ENCODE measurements at regions not wholly inside any gene's neighbourhood (a gene's known extent, or its start where the extent isn't known, plus 50 kb on each side); places are given as distances from the start of the nearest gene placed in this dataset.

GRCh38 chr3:180362081-180362480 lies 239.9 kb upstream of the TTC14 start:
- H3K9ac ChIP-seq (ENCODE audit: low read length): no peak overlapping the region
- H3K79me2 ChIP-seq (ENCODE audit: control insufficient read depth, insufficient read depth, low read length): no peaks in the 10 kb centered on the region
- DNase-seq (no peak), ATAC-seq (ENCODE audit: low read depth) (no peak)
- H3K27me3 ChIP-seq (replicated peaks in 1 of 4; ENCODE audit: control extremely low read depth in 1 of 4, control insufficient read depth in 3 of 4, insufficient read depth in 4 of 4, low read length in 3 of 4): no peaks in the 10 kb centered on the region
- ChIA-PET POLR2A (no interaction called here), CTCF (no interaction called here)
- intact Hi-C loops (cut with micrococcal nuclease): no loop called here
- H3K4me2 ChIP-seq (replicated peaks; ENCODE audit: low read depth, low read length, poor library complexity, severe bottlenecking): no peak overlapping the region
- no peak overlapping the region for H3K27ac Mint-ChIP-seq
- H3K4me1 ChIP-seq (ENCODE audit: control insufficient read depth in 2 of 2, insufficient read depth in 2 of 2, low read length in 2 of 2): no peaks in the 10 kb centered on the region
- no peaks in the 10 kb centered on the region for H3K4me1 Mint-ChIP-seq
- H2AFZ ChIP-seq (ENCODE audit: insufficient read depth, low read depth, low read length, poor library complexity, severe bottlenecking): no peak overlapping the region
- H3K36me3 ChIP-seq (replicated peaks in 1 of 2; ENCODE audit: control extremely low read depth in 1 of 2, control insufficient read depth in 1 of 2, extremely low read depth in 1 of 2, insufficient read depth in 2 of 2, low read length in 1 of 2): no peaks in the 10 kb centered on the region
- H3K9me3 Mint-ChIP-seq (ENCODE audit: insufficient read depth): peaks cover 2% of the 10 kb centered on the region
- H3K4me3 ChIP-seq (ENCODE audit: control extremely low read depth in 1 of 5, extremely low read depth in 1 of 5, insufficient read depth in 1 of 5, low read depth in 2 of 5, low read length in 4 of 5): no peak overlapping the region
- H4K20me1 ChIP-seq (ENCODE audit: control insufficient read depth, insufficient read depth, low read length, poor library complexity, severe bottlenecking): no peaks in the 10 kb centered on the region
- H3K9me3 ChIP-seq (ENCODE audit: control extremely low read depth in 1 of 3, control insufficient read depth in 2 of 3, insufficient read depth in 1 of 3, low read length in 2 of 3): peaks cover 0 to 2% (median 0%) of the 10 kb centered on the region in 3 donors
- H3K27me3 Mint-ChIP-seq: no peaks in the 10 kb centered on the region
- no peak for TF ChIP-seq CTCF (IDR thresholded peaks at IDR 0.05)
- TF ChIP-seq EZH2 (IDR thresholded peaks at IDR 0.05; ENCODE audit: borderline replicate concordance, insufficient read depth, low read depth, low read length, poor library complexity, severe bottlenecking): no peak
- no peak overlapping the region for H3K4me3 Mint-ChIP-seq
- H3K27ac ChIP-seq (ENCODE audit: low read length in 2 of 2): no peak overlapping the region

GRCh38 chr3:180375831-180376230 lies 226.1 kb upstream of the TTC14 start:
- Histone ChIP-seq H3K9me3 (ENCODE audit: control extremely low read depth in 1 of 3, control insufficient read depth in 2 of 3, insufficient read depth in 1 of 3, low read length in 2 of 3) (no peaks in the 10 kb centered on the region), H2AFZ (ENCODE audit: insufficient read depth, low read depth, low read length, poor library complexity, severe bottlenecking) (no peak overlapping the region), H3K4me2 (replicated peaks; ENCODE audit: low read depth, low read length, poor library complexity, severe bottlenecking) (no peak overlapping the region), H3K4me1 (ENCODE audit: control insufficient read depth in 2 of 2, insufficient read depth in 2 of 2, low read length in 2 of 2) (no peaks in the 10 kb centered on the region), H3K4me3 (ENCODE audit: control extremely low read depth in 1 of 5, extremely low read depth in 1 of 5, insufficient read depth in 1 of 5, low read depth in 2 of 5, low read length in 4 of 5) (no peak overlapping the region), H3K27ac (ENCODE audit: low read length in 2 of 2) (no peak overlapping the region), H4K20me1 (ENCODE audit: control insufficient read depth, insufficient read depth, low read length, poor library complexity, severe bottlenecking) (no peaks in the 10 kb centered on the region), H3K36me3 (replicated peaks in 1 of 2; ENCODE audit: control extremely low read depth in 1 of 2, control insufficient read depth in 1 of 2, extremely low read depth in 1 of 2, insufficient read depth in 2 of 2, low read length in 1 of 2) (no peaks in the 10 kb centered on the region), H3K9ac (ENCODE audit: low read length) (no peak overlapping the region), H3K27me3 (replicated peaks in 1 of 4; ENCODE audit: control extremely low read depth in 1 of 4, control insufficient read depth in 3 of 4, insufficient read depth in 4 of 4, low read length in 3 of 4) (no peaks in the 10 kb centered on the region), H3K79me2 (ENCODE audit: control insufficient read depth, insufficient read depth, low read length) (no peaks in the 10 kb centered on the region)
- no peak for TF ChIP-seq EZH2 (IDR thresholded peaks at IDR 0.05; ENCODE audit: borderline replicate concordance, insufficient read depth, low read depth, low read length, poor library complexity, severe bottlenecking)
- TF ChIP-seq CTCF (IDR thresholded peaks at IDR 0.05): no peak
- CTCF ChIA-PET: no interaction called here
- no peaks in the 10 kb centered on the region for H3K4me1 Mint-ChIP-seq
- no peak overlapping the region for H3K4me3 Mint-ChIP-seq
- 100% methylated on average over 3 of the region's 3 CpGs for WGBS (ENCODE audit: insufficient coverage)
- intact Hi-C loops (cut with micrococcal nuclease): no loop called here
- H3K27me3 Mint-ChIP-seq: no peaks in the 10 kb centered on the region
- H3K9me3 Mint-ChIP-seq (ENCODE audit: insufficient read depth): peaks cover 6% of the 10 kb centered on the region
- H3K27ac Mint-ChIP-seq: no peak overlapping the region
- no peak for ATAC-seq (ENCODE audit: low read depth)
- DNase-seq: no peak
- POLR2A ChIA-PET: no interaction called here
